Mesodermal cell (in vitro differentiated cells): ENCODE measurements at regions not wholly inside any gene's neighbourhood (a gene's known extent, or its start where the extent isn't known, plus 50 kb on each side); places are given as distances from the start of the nearest gene placed in this dataset.

Experiments
- H3K27ac ChIP-seq: 2 replicates; pipeline ENCODE4 v1.7.0; 2013; ENCODE audit warnings: mild to moderate bottlenecking, low read depth, low read length, moderate library complexity; ENCODE audit not compliant: severe bottlenecking
- H3K36me3 ChIP-seq: 2 replicates; pipeline ENCODE4 v1.7.1; 2013; ENCODE audit warnings: mild to moderate bottlenecking, low read length, moderate library complexity; ENCODE audit not compliant: control insufficient read depth, insufficient read depth
- H3K4me1 ChIP-seq: one replicate; pipeline ENCODE4 v1.7.1; 2013; ENCODE audit warnings: mild to moderate bottlenecking, low read length; ENCODE audit not compliant: insufficient read depth, control insufficient read depth, poor library complexity, severe bottlenecking
- H3K4me3 ChIP-seq: 2 replicates; pipeline ENCODE4 v1.7.0; 2013; ENCODE audit warnings: low read length, control low read depth, mild to moderate bottlenecking; ENCODE audit not compliant: insufficient read depth, poor library complexity, severe bottlenecking; ENCODE audit errors: extremely low read depth
- H3K9me3 ChIP-seq: 2 replicates; pipeline ENCODE4 v1.7.1; 2013; ENCODE audit warnings: mild to moderate bottlenecking, low read length, moderate library complexity; ENCODE audit not compliant: control insufficient read depth
- whole genome bisulfite sequencing, 2 experiments: methylation state at CpG; one replicate each; pipeline ENCODE4 v1.1.5; 2013; ENCODE audit warnings: missing lambda C conversion rate in 2 of 2; ENCODE audit not compliant: insufficient coverage in 2 of 2; 5-methylcytosine and 5-hydroxymethylcytosine counted together

GRCh38 chr13:53200498-53201453 lies 172.2 kb downstream of the OLFM4 start:
- 41 to 55% methylated on average over 77 to 112 of the region's 121 CpGs for WGBS, 2 experiments
- peaks cover 17% of the 10 kb centered on the region for H3K4me1 ChIP-seq
- no peaks in the 10 kb centered on the region for H3K36me3 ChIP-seq
- no peak overlapping the region for H3K4me3 ChIP-seq
- H3K27ac ChIP-seq: no peak overlapping the region
- H3K9me3 ChIP-seq: no peaks in the 10 kb centered on the region

GRCh38 chr13:53201454-53202225 lies 173.0 kb downstream of the OLFM4 start:
- H3K4me1 ChIP-seq: peaks cover 11% of the 10 kb centered on the region

GRCh38 chr13:53204598-53204997 lies 176.0 kb downstream of the OLFM4 start:
- 78 to 86% methylated on average over 3 to 4 of the region's 4 CpGs for WGBS, 2 experiments
- no peaks in the 10 kb centered on the region for H3K36me3 ChIP-seq
- no peaks in the 10 kb centered on the region for H3K4me1 ChIP-seq
- H3K4me3 ChIP-seq: no peak overlapping the region
- no peaks in the 10 kb centered on the region for H3K9me3 ChIP-seq
- no peak overlapping the region for H3K27ac ChIP-seq

More at GRCh38 chr13:53201454-53202225, 173.0 kb downstream of the OLFM4 start:
- WGBS, 2 experiments: 62 to 65% methylated on average over 68 to 73 of the region's 74 CpGs
- Histone ChIP-seq H3K9me3 (no peaks in the 10 kb centered on the region), H3K27ac (no peak overlapping the region), H3K4me3 (no peak overlapping the region), H3K36me3 (no peaks in the 10 kb centered on the region)

GRCh38 chr13:53206455-53206854 lies 177.8 kb downstream of the OLFM4 start:
- H3K27ac ChIP-seq: no peak overlapping the region

GRCh38 chr13:53207556-53207955 lies 178.9 kb downstream of the OLFM4 start:
- H3K9me3 ChIP-seq: no peaks in the 10 kb centered on the region
- H3K36me3 ChIP-seq: no peaks in the 10 kb centered on the region
- H3K4me1 ChIP-seq: no peaks in the 10 kb centered on the region
- H3K4me3 ChIP-seq: no peak overlapping the region
- no peak overlapping the region for H3K27ac ChIP-seq
- 100% methylated on average over 2 of the region's 3 CpGs; no CpG with 5 or more reads in 1 of the 2 experiments for WGBS, 2 experiments

More at GRCh38 chr13:53206455-53206854, 177.8 kb downstream of the OLFM4 start:
- H3K36me3 ChIP-seq: no peaks in the 10 kb centered on the region
- H3K4me1 ChIP-seq: no peaks in the 10 kb centered on the region
- H3K4me3 ChIP-seq: no peak overlapping the region
- no CpG with 5 or more reads among the region's 1 CpG for WGBS, 2 experiments
- no peaks in the 10 kb centered on the region for H3K9me3 ChIP-seq

- Histone ChIP-seq H3K4me1 (no peaks in the 10 kb centered on the region), H3K4me3 (no peak overlapping the region), H3K9me3 (no peaks in the 10 kb centered on the region), H3K27ac (no peak overlapping the region), H3K36me3 (no peaks in the 10 kb centered on the region)
- WGBS, 2 experiments: 73 to 86% methylated on average over 2 to 3 of the region's 4 CpGs
These were observed 185.8 kb downstream of the OLFM4 start for GRCh38 chr13:53214433-53214832.

- no peaks in the 10 kb centered on the region for H3K4me1 ChIP-seq
- H3K4me3 ChIP-seq: no peak overlapping the region
- H3K27ac ChIP-seq: no peak overlapping the region
- H3K36me3 ChIP-seq: no peaks in the 10 kb centered on the region
- WGBS, 2 experiments: no CpG with 5 or more reads among the region's 2 CpGs
- no peaks in the 10 kb centered on the region for H3K9me3 ChIP-seq
These were observed 186.9 kb downstream of the OLFM4 start for GRCh38 chr13:53215563-53215962.

- Histone ChIP-seq H3K36me3 (no peaks in the 10 kb centered on the region), H3K4me1 (no peaks in the 10 kb centered on the region), H3K9me3 (no peaks in the 10 kb centered on the region), H3K4me3 (no peak overlapping the region), H3K27ac (no peak overlapping the region)
- no CpG with 5 or more reads among the region's 1 CpG for WGBS, 2 experiments
These were observed 188.2 kb downstream of the OLFM4 start for GRCh38 chr13:53216773-53217172.

- Histone ChIP-seq H3K9me3 (no peaks in the 10 kb centered on the region), H3K4me1 (no peaks in the 10 kb centered on the region), H3K36me3 (no peaks in the 10 kb centered on the region), H3K4me3 (no peak overlapping the region), H3K27ac (no peak overlapping the region)
These were observed 188.6 kb downstream of the OLFM4 start for GRCh38 chr13:53217194-53217593.

GRCh38 chr13:53220038-53220437 lies 191.4 kb downstream of the OLFM4 start:
- no peaks in the 10 kb centered on the region for H3K36me3 ChIP-seq
- H3K4me1 ChIP-seq: no peaks in the 10 kb centered on the region
- no peaks in the 10 kb centered on the region for H3K9me3 ChIP-seq
- WGBS, 2 experiments: 86 to 94% methylated on average over 2 of the region's 3 CpGs
- H3K27ac ChIP-seq: no peak overlapping the region
- no peak overlapping the region for H3K4me3 ChIP-seq
